H9 (cell line): ENCODE measurements at regions not wholly inside any gene's neighbourhood (a gene's known extent, or its start where the extent isn't known, plus 50 kb on each side); places are given as distances from the start of the nearest gene placed in this dataset.
A peak's percentile ranks its signal among the peaks of the same experiment; 100 is the strongest.

ENCODE experiments used
- DNase-seq: peaks from one replicate; pipeline ENCODE4 v3.0.0-alpha.2; 2017
- H2AFZ ChIP-seq: one replicate; pipeline ENCODE4 v1.6.1; 2013; ENCODE audit warnings: mild to moderate bottlenecking, low read length, control low read depth, moderate library complexity
- H2AK5ac ChIP-seq: 2 replicates; pipeline ENCODE4 v1.6.1; 2013; ENCODE audit warnings: low read length, control low read depth, mixed read lengths; ENCODE audit not compliant: insufficient read length
- H2BK120ac ChIP-seq: one replicate; pipeline ENCODE4 v1.6.1; 2013; ENCODE audit warnings: low read depth, mild to moderate bottlenecking, low read length, control low read depth, inconsistent platforms; ENCODE audit not compliant: poor library complexity, severe bottlenecking
- H2BK12ac ChIP-seq: 2 replicates; pipeline ENCODE4 v1.6.1; 2013; ENCODE audit warnings: low read length, control low read depth, mixed read lengths, low read depth; ENCODE audit not compliant: insufficient read length
- H2BK15ac ChIP-seq: 2 replicates; pipeline ENCODE4 v1.6.1; 2013; ENCODE audit warnings: low read depth, low read length, control low read depth
- H2BK20ac ChIP-seq: one replicate; pipeline ENCODE4 v1.6.1; 2013; ENCODE audit warnings: low read depth, mild to moderate bottlenecking, low read length, control low read depth, inconsistent platforms; ENCODE audit not compliant: poor library complexity, severe bottlenecking
- H2BK5ac ChIP-seq: 2 replicates; pipeline ENCODE4 v1.6.1; 2013; ENCODE audit warnings: low read length, control low read depth, mixed read lengths; ENCODE audit not compliant: insufficient read length
- H3K14ac ChIP-seq: 2 replicates; pipeline ENCODE4 v1.6.1; 2013; ENCODE audit warnings: low read length, control low read depth; ENCODE audit not compliant: insufficient read depth
- H3K18ac ChIP-seq: 2 replicates; pipeline ENCODE4 v1.6.1; 2013; ENCODE audit warnings: low read depth, mild to moderate bottlenecking, mixed read lengths, low read length, control low read depth; ENCODE audit not compliant: insufficient read length
- H3K23ac ChIP-seq: 2 replicates; pipeline ENCODE4 v1.6.1; 2013; ENCODE audit warnings: low read length, control low read depth, mixed read lengths, low read depth; ENCODE audit not compliant: insufficient read length
- H3K23me2 ChIP-seq: 2 replicates; pipeline ENCODE4 v1.6.1; 2013; ENCODE audit warnings: low read depth, mild to moderate bottlenecking, mixed read lengths, low read length, control low read depth; ENCODE audit not compliant: insufficient read length, poor library complexity, severe bottlenecking
- H3K27ac ChIP-seq: 2 replicates; pipeline ENCODE4 v1.5.1; 2013; ENCODE audit warnings: low read length, control low read depth, mixed read lengths, low read depth; ENCODE audit not compliant: insufficient read length
- H3K27me3 ChIP-seq: 2 replicates; pipeline ENCODE4 v1.6.1; 2013; ENCODE audit warnings: low read length, control low read depth, inconsistent platforms; ENCODE audit not compliant: insufficient read depth
- H3K4ac ChIP-seq: 2 replicates; pipeline ENCODE4 v1.6.1; 2013; ENCODE audit warnings: low read depth, mild to moderate bottlenecking, control low read depth, inconsistent platforms, low read length, moderate library complexity
- H3K4me1 ChIP-seq: 2 replicates; pipeline ENCODE4 v1.6.1; 2013; ENCODE audit warnings: low read length, control low read depth, inconsistent platforms; ENCODE audit not compliant: insufficient read depth
- H3K4me2 ChIP-seq: 2 replicates; pipeline ENCODE4 v1.6.1; 2013; ENCODE audit warnings: low read length, control low read depth, mixed read lengths; ENCODE audit not compliant: insufficient read length, insufficient read depth
- H3K56ac ChIP-seq: 2 replicates; pipeline ENCODE4 v1.6.1; 2013; ENCODE audit warnings: low read depth, mild to moderate bottlenecking, mixed read lengths, low read length, control low read depth; ENCODE audit not compliant: insufficient read length
- H3K79me1 ChIP-seq: 2 replicates; pipeline ENCODE4 v1.6.1; 2013; ENCODE audit warnings: low read depth, mild to moderate bottlenecking, moderate library complexity, low read length, control low read depth, inconsistent platforms; ENCODE audit not compliant: insufficient read depth, poor library complexity, severe bottlenecking
- H3K79me2 ChIP-seq: 2 replicates; pipeline ENCODE4 v1.6.1; 2013; ENCODE audit warnings: low read length, control low read depth, inconsistent platforms; ENCODE audit not compliant: insufficient read depth
- H3K9ac ChIP-seq: 2 replicates; pipeline ENCODE4 v1.6.1; 2013; ENCODE audit warnings: low read length, control low read depth, mixed read lengths; ENCODE audit not compliant: insufficient read length; ENCODE audit errors: extremely low read depth
- H3K9me3 ChIP-seq: one replicate; pipeline ENCODE4 v1.6.1; 2013; ENCODE audit warnings: low read depth, low read length, inconsistent platforms; ENCODE audit not compliant: control insufficient read depth
- H3T11ph ChIP-seq: one replicate; pipeline ENCODE4 v1.6.1; 2013; ENCODE audit warnings: mild to moderate bottlenecking, low read length, control low read depth, inconsistent platforms
- H4K20me1 ChIP-seq: one replicate; pipeline ENCODE4 v1.6.1; 2013; ENCODE audit not compliant: control insufficient read depth, insufficient read length, insufficient read depth
- H4K5ac ChIP-seq: 2 replicates; pipeline ENCODE4 v1.6.1; 2013; ENCODE audit warnings: low read depth, mild to moderate bottlenecking, mixed read lengths, low read length, control low read depth; ENCODE audit not compliant: insufficient read length
- H4K8ac ChIP-seq: replicated peaks from 2 replicates; pipeline ENCODE4 v1.6.1; 2013; ENCODE audit warnings: low read length, control low read depth, mixed read lengths, low read depth; ENCODE audit not compliant: insufficient read length
- H4K91ac ChIP-seq: 2 replicates; pipeline ENCODE4 v1.6.1; 2013; ENCODE audit warnings: low read depth, mild to moderate bottlenecking, moderate library complexity, mixed read lengths, low read length, control low read depth; ENCODE audit not compliant: insufficient read length
- H3K27ac Mint-ChIP-seq, 3 experiments: 2 replicates in 2 of 3; 3 replicates in 1 of 3; pipeline ENCODE4 v1.8.0; 2020 to 2021; ENCODE audit warnings: mixed read lengths in 3 of 3, mild to moderate bottlenecking in 1 of 3, moderate library complexity in 1 of 3
- H3K27me3 Mint-ChIP-seq: 2 replicates; pipeline ENCODE4 v1.8.0; 2021; ENCODE audit warnings: low read depth, mild to moderate bottlenecking, moderate library complexity, mixed read lengths
- H3K36me3 Mint-ChIP-seq, 3 experiments: 2 replicates in 2 of 3; 3 replicates in 1 of 3; pipeline ENCODE4 v1.8.0; 2020 to 2021; ENCODE audit warnings: low read depth in 3 of 3, mixed read lengths in 3 of 3; ENCODE audit not compliant: insufficient read depth in 1 of 3
- H3K4me1 Mint-ChIP-seq, 2 experiments: 2 replicates each; pipeline ENCODE4 v1.8.0; 2020; ENCODE audit warnings: mixed read lengths in 2 of 2
- H3K4me3 Mint-ChIP-seq, 2 experiments: 2 replicates in 1 of 2; 3 replicates in 1 of 2; pipeline ENCODE4 v1.8.0; 2020 to 2021; ENCODE audit warnings: mild to moderate bottlenecking in 2 of 2, mixed read lengths in 2 of 2, moderate library complexity in 1 of 2
- H3K9me3 Mint-ChIP-seq, 2 experiments: 2 replicates in 1 of 2; 3 replicates in 1 of 2; pipeline ENCODE4 v1.8.0; 2020; ENCODE audit warnings: mild to moderate bottlenecking in 2 of 2, mixed read lengths in 2 of 2, moderate library complexity in 1 of 2
- CTCF ChIP-seq: fragments of 200-600 bp; sonication (generic); conservative IDR thresholded peaks from 3 replicates; pipeline ENCODE4 v1.8.0; 2021; ENCODE audit warnings: antibody characterized with exemption, mild to moderate bottlenecking
- WGBS: extraction: QIAGEN DNeasy Blood & Tissue Kit; methylation state at CpG from one replicate; pipeline ENCODE4 v1.1.7; 2013; ENCODE audit warnings: missing lambda C conversion rate, low lambda C conversion rate, mixed read lengths; ENCODE audit not compliant: insufficient read length; ENCODE audit errors: extremely low coverage; 5-methylcytosine and 5-hydroxymethylcytosine counted together

GRCh38 chr1:157288006-157288405 is 149.8 kb upstream of the ETV3 start:
- Histone ChIP-seq H3K18ac (no peak overlapping the region), H3K56ac (no peak overlapping the region), H3K23ac (no peak overlapping the region), H3K9me3 (no peaks in the 10 kb centered on the region), H3K4me2 (no peak overlapping the region), H4K20me1 (no peaks in the 10 kb centered on the region), H2AK5ac (no peak overlapping the region), H2AFZ (no peak overlapping the region), H3K27me3 (no peaks in the 10 kb centered on the region), H3K23me2 (no peaks in the 10 kb centered on the region), H3K9ac (no peak overlapping the region), H2BK5ac (no peak overlapping the region), H2BK20ac (no peak overlapping the region), H3K79me2 (no peaks in the 10 kb centered on the region), H4K91ac (no peak overlapping the region), H4K8ac (no peak overlapping the region), H3K4me1 (no peaks in the 10 kb centered on the region), H2BK15ac (no peak overlapping the region), H2BK120ac (no peak overlapping the region), H3T11ph (no peak overlapping the region), H3K79me1 (no peaks in the 10 kb centered on the region), H2BK12ac (no peak overlapping the region), H3K27ac (no peak overlapping the region), H4K5ac (no peak overlapping the region), H3K14ac (no peak overlapping the region), H3K4ac (no peak overlapping the region)
- H3K27me3 Mint-ChIP-seq, result peaks cover 7% of the 10 kb centered on the region
- no peak overlapping the region for H3K4me3 Mint-ChIP-seq
- no peaks in the 10 kb centered on the region for H3K4me1 Mint-ChIP-seq
- H3K9me3 Mint-ChIP-seq, result no peaks in the 10 kb centered on the region
- peaks cover 0 to 2% (median 0%) of the 10 kb centered on the region in 3 experiments; a peak in 2 of 7 replicates for H3K36me3 Mint-ChIP-seq
- DNase-seq, result peak; percentile 7
- TF ChIP-seq CTCF, result no peak
- no CpG with 5 or more reads among the region's 1 CpG for WGBS
- no peak overlapping the region for H3K27ac Mint-ChIP-seq
